ENCODE measurements at regions not wholly inside any gene's neighbourhood (a gene's known extent, or its start where the extent isn't known, plus 50 kb on each side); places are given as distances from the start of the nearest gene placed in this dataset.

GRCh38 chr3:155029941-155030340, 50.2 kb upstream of the MME start:
- no peak for DNase-seq

GRCh38 chr3:155026999-155027591, 53.0 kb upstream of the MME start:
- peak; percentile 47 to 68 for DNase-seq

GRCh38 chr3:155024006-155024638, 56.0 kb upstream of the MME start:
- no peak for DNase-seq

- no peak for DNase-seq
Observed at GRCh38 chr3:155022896-155023295, 57.2 kb upstream of the MME start.

GRCh38 chr3:155019575-155019974, 60.5 kb upstream of the MME start:
- DNase-seq: no peak

- peak; percentile 42 to 86 for DNase-seq
Observed at GRCh38 chr3:155018621-155019330, 61.3 kb upstream of the MME start.

- no peak for DNase-seq
Observed at GRCh38 chr3:155015776-155016436, 64.2 kb upstream of the MME start.

GRCh38 chr3:155014953-155015352, 65.2 kb upstream of the MME start:
- no peak for DNase-seq

- DNase-seq: no peak
Observed at GRCh38 chr3:155013427-155013826, 66.7 kb upstream of the MME start.

- DNase-seq: no peak
Observed at GRCh38 chr3:155012584-155012983, 67.5 kb upstream of the MME start.

- no peak for DNase-seq
Observed at GRCh38 chr3:155010416-155010815, 69.7 kb upstream of the MME start.

GRCh38 chr3:155009217-155009616, 70.9 kb upstream of the MME start:
- DNase-seq: no peak

- DNase-seq: no peak
Observed at GRCh38 chr3:155007729-155008128, 72.4 kb upstream of the MME start.

- DNase-seq: peak; percentile 75 to 77
Observed at GRCh38 chr3:155001289-155002010, 78.7 kb upstream of the MME start.

- no peak for DNase-seq
Observed at GRCh38 chr3:154992655-154993054, 87.5 kb upstream of the MME start.

- DNase-seq: no peak
Observed at GRCh38 chr3:154990543-154990942, 89.6 kb upstream of the MME start.

- DNase-seq: no peak
Observed at GRCh38 chr3:154987846-154988245, 92.3 kb upstream of the MME start.

- DNase-seq: no peak
Observed at GRCh38 chr3:154981664-154982063, 98.5 kb upstream of the MME start.

GRCh38 chr3:154981201-154981600, 98.9 kb upstream of the MME start:
- no peak for DNase-seq

GRCh38 chr3:154979331-154979730, 100.8 kb upstream of the MME start:
- peak in 1 of 2 donors; percentile 23 for DNase-seq

GRCh38 chr3:154977666-154978065, 102.5 kb upstream of the MME start:
- DNase-seq: no peak

- no peak for DNase-seq
Observed at GRCh38 chr3:154976072-154976983, 103.8 kb upstream of the MME start.
